MM.1S (cell line): ENCODE measurements at regions not wholly inside any gene's neighbourhood (a gene's known extent, or its start where the extent isn't known, plus 50 kb on each side); places are given as distances from the start of the nearest gene placed in this dataset.

Experiments
- DNase-seq: peaks from one replicate; pipeline ENCODE4 v3.0.0-alpha.2; 2015
- H2AFZ ChIP-seq: fragments of 300-600 bp; sonication (generic); 2 replicates; pipeline ENCODE4 v1.6.0; 2016; ENCODE audit warnings: antibody characterized with exemption, low read length
- H3F3A ChIP-seq: fragments of 300-600 bp; sonication (generic); 2 replicates; pipeline ENCODE4 v1.6.1; 2016; ENCODE audit warnings: mild to moderate bottlenecking, antibody characterized with exemption, low read length, moderate library complexity, mixed read lengths; ENCODE audit not compliant: insufficient read depth
- H3K27ac ChIP-seq: fragments of 300-600 bp; sonication (generic); 2 replicates; pipeline ENCODE4 v1.5.1; 2016; ENCODE audit warnings: mild to moderate bottlenecking, low read length
- H3K27me3 ChIP-seq: fragments of 300-600 bp; sonication (generic); replicated peaks from 2 replicates; pipeline ENCODE4 v1.6.0; 2016; ENCODE audit warnings: low read length; ENCODE audit not compliant: insufficient read depth
- H3K36me3 ChIP-seq: fragments of 300-600 bp; sonication (generic); replicated peaks from 2 replicates; pipeline ENCODE4 v1.6.1; 2016; ENCODE audit warnings: mild to moderate bottlenecking, low read length, mixed read lengths; ENCODE audit not compliant: insufficient read depth
- H3K4me1 ChIP-seq: fragments of 300-600 bp; sonication (generic); 2 replicates; pipeline ENCODE4 v1.6.1; 2016; ENCODE audit warnings: low read length, mixed read lengths
- H3K4me2 ChIP-seq: fragments of 300-600 bp; sonication (generic); 2 replicates; pipeline ENCODE4 v1.6.0; 2016; ENCODE audit warnings: low read depth, low read length
- H3K4me3 ChIP-seq: fragments of 300-600 bp; sonication (generic); 2 replicates; pipeline ENCODE4 v1.5.1; 2016; ENCODE audit warnings: low read length, mixed read lengths
- H3K79me2 ChIP-seq: fragments of 300-600 bp; sonication (generic); 2 replicates; pipeline ENCODE4 v1.6.1; 2016; ENCODE audit warnings: mixed run types, low read length, mixed read lengths
- H3K9ac ChIP-seq: fragments of 300-600 bp; sonication (generic); 2 replicates; pipeline ENCODE4 v1.6.1; 2016; ENCODE audit warnings: low read length, mixed read lengths
- H3K9me2 ChIP-seq: fragments of 300-600 bp; sonication (generic); replicated peaks from 2 replicates; pipeline ENCODE4 v1.6.1; 2016; ENCODE audit warnings: mild to moderate bottlenecking, low read length, mixed read lengths; ENCODE audit not compliant: insufficient read depth
- H3K9me3 ChIP-seq: fragments of 300-600 bp; sonication (generic); replicated peaks from 2 replicates; pipeline ENCODE4 v1.6.1; 2016; ENCODE audit warnings: mild to moderate bottlenecking, low read length, mixed read lengths; ENCODE audit not compliant: insufficient read depth
- H4K20me1 ChIP-seq: fragments of 300-600 bp; sonication (generic); 2 replicates; pipeline ENCODE4 v1.6.1; 2016; ENCODE audit warnings: mild to moderate bottlenecking, low read length, moderate library complexity, mixed read lengths; ENCODE audit not compliant: insufficient read depth
- CTCF ChIP-seq: fragments of 300-600 bp; sonication (generic); IDR thresholded peaks from 2 replicates; pipeline ENCODE4 v1.5.1; 2016; ENCODE audit warnings: antibody characterized with exemption, low read length, mixed read lengths
- EZH2 ChIP-seq: fragments of 300-600 bp; sonication (generic); optimal IDR thresholded peaks from 2 replicates; pipeline ENCODE3; 2017; ENCODE audit warnings: low read depth, mild to moderate bottlenecking, antibody characterized with exemption, low read length, mixed read lengths
- EZH2phosphoT487 ChIP-seq: fragments of 300-600 bp; sonication (generic); IDR thresholded peaks from 2 replicates; pipeline ENCODE4 v1.6.1; 2018; ENCODE audit warnings: antibody characterized with exemption, low read length

- DNase-seq: no peak
- H3K4me3 ChIP-seq: no peak overlapping the region
- H4K20me1 ChIP-seq: no peaks in the 10 kb centered on the region
- no peak overlapping the region for H3K27ac ChIP-seq
- H3K4me2 ChIP-seq: no peak overlapping the region
- no peaks in the 10 kb centered on the region for H3K9me3 ChIP-seq
- no peaks in the 10 kb centered on the region for H3K4me1 ChIP-seq
- H3K9me2 ChIP-seq: no peaks in the 10 kb centered on the region
- H3K79me2 ChIP-seq: no peaks in the 10 kb centered on the region
- H2AFZ ChIP-seq: no peak overlapping the region
- no peak overlapping the region for H3K9ac ChIP-seq
- no peaks in the 10 kb centered on the region for H3K27me3 ChIP-seq
- TF ChIP-seq EZH2 (no peak), EZH2phosphoT487 (no peak), CTCF (no peak)
- H3K36me3 ChIP-seq: no peaks in the 10 kb centered on the region
- no peaks in the 10 kb centered on the region for H3F3A ChIP-seq
Measured at GRCh38 chr18:24993628-24994027, 358.3 kb downstream of the ZNF521 start.

- Histone ChIP-seq H3K4me2 (no peak overlapping the region), H3K79me2 (no peaks in the 10 kb centered on the region), H4K20me1 (no peaks in the 10 kb centered on the region), H3F3A (no peaks in the 10 kb centered on the region), H3K27me3 (no peaks in the 10 kb centered on the region), H3K9me2 (no peaks in the 10 kb centered on the region), H3K27ac (no peak overlapping the region), H3K4me1 (no peaks in the 10 kb centered on the region), H3K9me3 (no peaks in the 10 kb centered on the region), H3K36me3 (no peaks in the 10 kb centered on the region), H3K4me3 (no peak overlapping the region), H3K9ac (no peak overlapping the region), H2AFZ (no peak overlapping the region)
- TF ChIP-seq CTCF: no peak
- TF ChIP-seq EZH2: no peak
- TF ChIP-seq EZH2phosphoT487: no peak
- DNase-seq: no peak
Measured at GRCh38 chr18:24995056-24995455, 356.9 kb downstream of the ZNF521 start.

- H3K9me3 ChIP-seq: no peaks in the 10 kb centered on the region
- no peaks in the 10 kb centered on the region for H3K79me2 ChIP-seq
- TF ChIP-seq EZH2: no peak
- TF ChIP-seq CTCF: no peak
- no peak for TF ChIP-seq EZH2phosphoT487
- no peak overlapping the region for H2AFZ ChIP-seq
- no peaks in the 10 kb centered on the region for H3F3A ChIP-seq
- H3K4me3 ChIP-seq: no peak overlapping the region
- H3K4me1 ChIP-seq: no peaks in the 10 kb centered on the region
- no peaks in the 10 kb centered on the region for H4K20me1 ChIP-seq
- no peak for DNase-seq
- no peaks in the 10 kb centered on the region for H3K9me2 ChIP-seq
- no peak overlapping the region for H3K4me2 ChIP-seq
- H3K27me3 ChIP-seq: no peaks in the 10 kb centered on the region
- H3K27ac ChIP-seq: no peak overlapping the region
- no peaks in the 10 kb centered on the region for H3K36me3 ChIP-seq
- H3K9ac ChIP-seq: no peak overlapping the region
Measured at GRCh38 chr18:24995755-24996154, 356.2 kb downstream of the ZNF521 start.
